ENCODE measurements at regions not wholly inside any gene's neighbourhood (a gene's known extent, or its start where the extent isn't known, plus 50 kb on each side); places are given as distances from the start of the nearest gene placed in this dataset.

GRCh38 chr16:9578459-9578858, 487.0 kb downstream of the HAPSTR1 start:
- TF ChIP-seq CTCF (conservative IDR thresholded peaks at IDR 0.05; ENCODE audit: low read depth, low read length) (no peak), EZH2 (IDR thresholded peaks at IDR 0.05; ENCODE audit: borderline replicate concordance, low read depth, low read length, poor library complexity, severe bottlenecking) (no peak)
